PC-9 (cell line): ENCODE measurements at regions not wholly inside any gene's neighbourhood (a gene's known extent, or its start where the extent isn't known, plus 50 kb on each side); places are given as distances from the start of the nearest gene placed in this dataset.

Source experiments
- BruUV-seq: library from RNA; stranded (reverse); fragments of 400-500 nt; replicated peaks from 2 replicates; lab custom pipeline; 2021; lab: Mats Ljungman, UMichigan
- CTCF ChIA-PET: fragments of 300-600 bp; sonication (Branson Sonifier 250); formaldehyde crosslinking; loops from one replicate; lab custom pipeline; 2022; ENCODE audit warnings: antibody characterized with exemption; lab: Charles Lee
- POLR2A ChIA-PET: fragments of 300-600 bp; sonication (Branson Sonifier 250); formaldehyde crosslinking; loops from one replicate; lab custom pipeline; 2022; ENCODE audit warnings: antibody characterized with exemption; ENCODE audit not compliant: unreplicated experiment; lab: Charles Lee
- DNase-seq, 2 experiments: peaks; one replicate each; pipeline versions ENCODE4 v3.0.0 to v3.0.0-alpha.2; 2015 to 2022; ENCODE audit warnings: mixed read lengths in 1 of 2
- H2AFZ ChIP-seq: fragments of 200-600 bp; sonication (generic); 2 replicates; pipeline ENCODE4 v1.8.1; 2017; ENCODE audit warnings: antibody characterized with exemption
- H3F3A ChIP-seq: fragments of 200-600 bp; sonication (generic); 2 replicates; pipeline ENCODE4 v1.8.1; 2017; ENCODE audit warnings: antibody characterized with exemption, mild to moderate bottlenecking, low read depth; ENCODE audit not compliant: insufficient read depth
- H3K27ac ChIP-seq: fragments of 200-600 bp; sonication (generic); 2 replicates; pipeline ENCODE4 v1.6.1; 2016; ENCODE audit warnings: mixed run types
- H3K27me3 ChIP-seq: fragments of 200-600 bp; sonication (generic); 2 replicates; pipeline ENCODE4 v1.6.1; 2016; ENCODE audit warnings: low read depth, mixed run types; ENCODE audit not compliant: insufficient read depth
- H3K36me3 ChIP-seq: fragments of 200-600 bp; sonication (generic); 2 replicates; pipeline ENCODE4 v1.6.1; 2016; ENCODE audit warnings: low read depth, mixed run types
- H3K4me1 ChIP-seq: fragments of 200-600 bp; sonication (generic); replicated peaks from 2 replicates; pipeline ENCODE4 v1.6.1; 2016; ENCODE audit warnings: mixed run types; ENCODE audit not compliant: insufficient read depth
- H3K4me2 ChIP-seq: fragments of 200-600 bp; sonication (generic); 2 replicates; pipeline ENCODE4 v1.6.1; 2017; ENCODE audit warnings: mixed run types
- H3K4me3 ChIP-seq: fragments of 200-600 bp; sonication (generic); 2 replicates; pipeline ENCODE4 v1.6.1; 2016; ENCODE audit warnings: mixed run types
- H3K79me2 ChIP-seq: fragments of 200-600 bp; sonication (generic); 2 replicates; pipeline ENCODE4 v1.6.1; 2017; ENCODE audit warnings: low read depth, mixed run types
- H3K9me2 ChIP-seq: fragments of 200-600 bp; sonication (generic); 2 replicates; pipeline ENCODE4 v1.8.1; 2017; ENCODE audit warnings: mild to moderate bottlenecking; ENCODE audit not compliant: insufficient read depth
- H3K9me3 ChIP-seq: fragments of 200-600 bp; sonication (generic); 2 replicates; pipeline ENCODE4 v1.8.1; 2016; ENCODE audit warnings: low read depth; ENCODE audit not compliant: insufficient read depth
- H4K20me1 ChIP-seq: fragments of 200-600 bp; sonication (generic); 2 replicates; pipeline ENCODE4 v1.8.1; 2017; ENCODE audit not compliant: insufficient read depth
- CTCF ChIP-seq: fragments of 200-600 bp; sonication (generic); conservative IDR thresholded peaks from 2 replicates; pipeline ENCODE4 v1.6.1; 2017; ENCODE audit warnings: mixed run types, antibody characterized with exemption, mild to moderate bottlenecking, moderate library complexity
- EZH2 ChIP-seq: fragments of 200-600 bp; sonication (generic); IDR thresholded peaks from 2 replicates; pipeline ENCODE4 v1.8.0; 2017; ENCODE audit warnings: antibody characterized with exemption, low read depth
- intact Hi-C: fragments of 100-400 bp; cut with micrococcal nuclease; formaldehyde crosslinking; loops from one replicate; pipeline ENCODE4 v1.10.0; 2022; ENCODE audit not compliant: unreplicated experiment

- peaks cover 1% of the 10 kb centered on the region; the same call in 1 of the 2 replicates for H3K4me1 ChIP-seq
- TF ChIP-seq CTCF (no peak), EZH2 (no peak)
- CTCF ChIA-PET, result no interaction called here
Measured at GRCh38 chr9:134557331-134557730, 84.3 kb upstream of the COL5A1 start.

GRCh38 chr9:134558124-134558905 lies 83.3 kb upstream of the COL5A1 start:
- Histone ChIP-seq H3K9me3 (no peaks in the 10 kb centered on the region), H3K79me2 (no peaks in the 10 kb centered on the region), H3K9me2 (no peaks in the 10 kb centered on the region), H3K4me2 (no peak overlapping the region), H3F3A (no peaks in the 10 kb centered on the region), H3K4me1 (no peaks in the 10 kb centered on the region), H3K36me3 (no peaks in the 10 kb centered on the region), H4K20me1 (no peaks in the 10 kb centered on the region), H3K27ac (no peak overlapping the region), H3K27me3 (peaks cover 61% of the 10 kb centered on the region), H3K4me3 (no peak overlapping the region), H2AFZ (no peak overlapping the region)
- intact Hi-C loops, result no loop called here
- DNase-seq, result no peak
- CTCF ChIA-PET, result no interaction called here
- POLR2A ChIA-PET, result no interaction called here
- BruUV-seq, result no TSS peak
- TF ChIP-seq CTCF, result no peak
- no peak for TF ChIP-seq EZH2

More at GRCh38 chr9:134557331-134557730, 84.3 kb upstream of the COL5A1 start:
- Histone ChIP-seq H3K27me3 (peaks cover 56% of the 10 kb centered on the region), H3K79me2 (no peaks in the 10 kb centered on the region), H3F3A (no peaks in the 10 kb centered on the region), H4K20me1 (no peaks in the 10 kb centered on the region), H3K27ac (no peak overlapping the region), H3K4me2 (no peak overlapping the region), H3K36me3 (no peaks in the 10 kb centered on the region), H3K4me3 (no peak overlapping the region), H3K9me3 (no peaks in the 10 kb centered on the region), H3K9me2 (no peaks in the 10 kb centered on the region), H2AFZ (no peak overlapping the region)
- BruUV-seq, result no TSS peak
- POLR2A ChIA-PET, result no interaction called here
- intact Hi-C loops, result no loop called here
- no peak for DNase-seq

GRCh38 chr9:134559013-134559412 lies 82.6 kb upstream of the COL5A1 start:
- DNase-seq, result no peak
- H3K9me2 ChIP-seq, result no peaks in the 10 kb centered on the region
- ChIA-PET POLR2A (no interaction called here), CTCF (no interaction called here)
- no peak overlapping the region for H3K4me2 ChIP-seq
- no peaks in the 10 kb centered on the region for H4K20me1 ChIP-seq
- TF ChIP-seq CTCF (no peak), EZH2 (no peak)
- no TSS peak for BruUV-seq
- no peaks in the 10 kb centered on the region for H3K79me2 ChIP-seq
- no peaks in the 10 kb centered on the region for H3K36me3 ChIP-seq
- H3F3A ChIP-seq, result no peaks in the 10 kb centered on the region
- H3K27me3 ChIP-seq, result peaks cover 65% of the 10 kb centered on the region
- no peak overlapping the region for H3K4me3 ChIP-seq
- H3K9me3 ChIP-seq, result no peaks in the 10 kb centered on the region
- intact Hi-C loops, result no loop called here
- H2AFZ ChIP-seq, result no peak overlapping the region
- H3K4me1 ChIP-seq, result no peaks in the 10 kb centered on the region
- H3K27ac ChIP-seq, result no peak overlapping the region
